ENCODE measurements at regions not wholly inside any gene's neighbourhood (a gene's known extent, or its start where the extent isn't known, plus 50 kb on each side); places are given as distances from the start of the nearest gene placed in this dataset.

- TF ChIP-seq CTCF (IDR thresholded peaks at IDR 0.05; ENCODE audit: low read length) (no peak), EZH2 (IDR thresholded peaks at IDR 0.05; ENCODE audit: borderline replicate concordance, low read length) (no peak)
Observed at GRCh38 chr10:94232711-94233383, 129.9 kb downstream of the NOC3L start.

All from OCI-LY1 (cell line).